ENCODE measurements at regions not wholly inside any gene's neighbourhood (a gene's known extent, or its start where the extent isn't known, plus 50 kb on each side); places are given as distances from the start of the nearest gene placed in this dataset.

- no peak for DNase-seq (ENCODE audit: low read depth)
These were observed 149.7 kb upstream of the GGTLC1 start for GRCh38 chr20:24138196-24138857.

DNA sequence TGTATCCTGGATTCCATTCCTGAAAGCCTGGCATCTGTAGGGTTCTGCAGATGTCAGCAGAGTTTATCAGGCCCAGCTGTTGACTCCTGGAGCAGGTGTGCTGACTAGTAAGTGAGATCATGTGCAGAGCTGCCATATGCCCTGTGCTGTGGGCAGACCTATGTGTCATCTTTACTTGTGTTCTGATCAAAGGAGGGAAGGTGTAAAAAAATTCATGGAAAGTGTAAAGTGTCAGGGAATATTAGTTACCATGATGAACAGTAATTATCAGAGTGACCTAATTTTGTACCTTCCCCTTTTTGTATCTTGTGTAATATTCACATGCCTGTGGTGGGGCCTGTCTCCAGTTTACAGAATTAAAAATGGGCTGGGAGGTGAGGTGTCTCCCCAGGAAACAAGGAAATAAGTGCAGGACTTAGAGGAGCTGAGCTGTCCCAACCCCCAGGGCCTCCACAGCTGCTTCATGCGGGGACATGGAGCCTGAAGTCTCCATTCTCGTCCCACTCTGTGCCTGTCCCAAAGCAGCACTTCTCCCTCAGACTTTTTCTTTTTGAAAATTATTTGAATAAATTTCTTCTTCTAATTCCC is 148.2 kb upstream of the GGTLC1 start:
- no peak for DNase-seq (ENCODE audit: low read depth)

GRCh38 chr20:24135781-24136180 is 147.2 kb upstream of the GGTLC1 start:
- no peak for DNase-seq (ENCODE audit: low read depth)

DNA sequence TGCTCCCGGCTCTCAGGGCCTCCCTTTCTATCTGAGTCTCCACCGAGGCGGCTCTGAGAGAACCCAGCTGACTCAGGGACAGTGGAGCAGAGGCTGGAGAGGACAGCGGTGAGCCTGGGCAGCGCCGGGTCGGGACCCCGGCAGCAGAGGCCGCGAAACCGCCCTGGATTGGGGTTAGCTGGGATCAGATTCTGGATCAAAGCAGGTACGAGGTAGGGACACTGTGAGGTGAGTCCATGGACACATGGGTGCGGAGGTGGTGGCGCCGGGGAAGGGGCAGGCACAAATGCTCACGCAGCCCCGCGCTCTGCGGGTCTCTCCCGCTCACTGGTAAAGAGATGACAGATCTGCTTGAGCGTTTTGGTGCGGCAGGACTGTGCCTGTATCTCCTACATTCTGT is 146.4 kb upstream of the GGTLC1 start:
- no peak for DNase-seq (ENCODE audit: low read depth)

- no peak for DNase-seq (ENCODE audit: low read depth)
These were observed 145.7 kb upstream of the GGTLC1 start for GRCh38 chr20:24134284-24134683.

DNA sequence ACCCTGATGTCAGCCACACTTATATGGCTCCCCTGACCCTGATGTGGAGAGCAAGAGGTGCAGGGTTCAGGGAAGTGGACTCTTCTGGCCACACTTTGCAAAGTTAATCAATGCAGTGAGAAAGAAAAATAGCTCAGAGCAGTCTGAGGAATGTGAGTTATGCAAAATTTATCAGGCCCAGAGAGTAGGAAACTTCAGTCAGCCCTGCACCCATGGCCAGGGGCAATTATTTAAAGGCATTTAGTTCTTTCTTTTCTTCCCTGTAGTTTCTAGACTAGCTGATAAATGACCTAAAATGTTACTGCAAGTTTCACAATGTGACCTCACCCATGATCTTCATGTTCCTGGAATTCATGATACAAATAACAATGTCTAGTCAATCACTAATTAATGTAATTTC is 143.7 kb upstream of the GGTLC1 start:
- DNase-seq (ENCODE audit: low read depth), result no peak

DNA sequence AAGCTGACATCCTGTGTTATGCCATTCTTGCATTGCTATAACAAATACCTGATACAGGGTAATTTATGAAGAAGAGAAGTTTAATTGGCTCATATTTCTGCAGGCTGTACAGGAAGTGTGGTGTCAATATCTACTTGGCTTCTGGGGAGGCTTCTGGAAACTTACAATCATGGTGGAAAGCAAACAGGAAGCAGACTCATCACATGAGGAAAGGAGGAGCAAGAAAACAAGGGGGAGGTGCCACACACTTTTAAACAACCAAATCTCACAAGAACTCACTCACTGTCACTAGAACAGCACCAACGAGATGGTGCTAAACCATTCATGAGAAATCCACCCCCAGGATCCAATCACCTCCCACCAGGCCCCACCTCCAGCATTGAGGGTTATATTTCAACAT is 143.1 kb upstream of the GGTLC1 start:
- DNase-seq (ENCODE audit: low read depth), result no peak

DNA sequence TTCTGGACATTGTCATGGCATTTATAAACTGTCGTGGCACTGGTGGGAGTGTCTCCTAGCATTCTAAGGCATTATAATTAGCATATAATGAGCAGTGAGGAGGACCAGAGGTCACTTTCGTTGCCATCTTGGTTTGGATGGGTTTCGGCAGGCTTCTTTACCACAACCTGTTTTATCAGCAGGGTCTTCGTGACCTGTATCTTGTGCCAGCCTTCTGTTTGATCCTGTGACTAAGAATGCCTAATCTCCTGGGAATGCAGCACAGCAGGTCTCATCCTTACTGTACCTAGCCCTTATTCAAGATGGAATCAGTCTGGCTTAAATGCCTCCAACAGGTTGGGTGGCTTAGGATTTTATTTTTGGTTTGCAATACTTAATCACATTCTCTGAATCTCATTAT is 142.7 kb upstream of the GGTLC1 start:
- DNase-seq (ENCODE audit: low read depth), result no peak

GRCh38 chr20:24129641-24130040 is 141.1 kb upstream of the GGTLC1 start:
- no peak for DNase-seq (ENCODE audit: low read depth)

GRCh38 chr20:24124951-24125650 is 136.5 kb upstream of the GGTLC1 start:
- no peak for DNase-seq (ENCODE audit: low read depth)

DNA sequence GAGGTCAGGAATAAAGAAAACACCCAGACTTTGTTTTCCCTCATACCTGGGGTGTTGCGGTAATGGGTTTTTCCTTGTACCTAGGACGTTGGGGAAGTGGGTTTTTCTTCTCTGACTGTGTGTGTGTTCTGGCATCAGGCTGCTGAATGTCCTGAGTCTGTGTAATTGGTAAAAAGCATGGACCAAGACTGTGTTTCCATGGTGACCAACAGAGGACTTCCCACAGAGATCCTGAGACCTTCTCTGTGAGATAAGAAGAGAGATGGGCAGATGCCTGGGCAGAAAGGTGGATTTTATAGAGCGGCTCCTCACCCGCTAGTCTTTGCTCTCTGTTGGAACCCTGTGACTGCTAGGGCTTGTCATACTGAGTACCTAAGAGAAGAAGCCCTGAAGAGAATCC is 135.4 kb upstream of the GGTLC1 start:
- no peak for DNase-seq (ENCODE audit: low read depth)

GRCh38 chr20:24118441-24119175 is 130.0 kb upstream of the GGTLC1 start:
- DNase-seq (ENCODE audit: low read depth), result no peak

DNA sequence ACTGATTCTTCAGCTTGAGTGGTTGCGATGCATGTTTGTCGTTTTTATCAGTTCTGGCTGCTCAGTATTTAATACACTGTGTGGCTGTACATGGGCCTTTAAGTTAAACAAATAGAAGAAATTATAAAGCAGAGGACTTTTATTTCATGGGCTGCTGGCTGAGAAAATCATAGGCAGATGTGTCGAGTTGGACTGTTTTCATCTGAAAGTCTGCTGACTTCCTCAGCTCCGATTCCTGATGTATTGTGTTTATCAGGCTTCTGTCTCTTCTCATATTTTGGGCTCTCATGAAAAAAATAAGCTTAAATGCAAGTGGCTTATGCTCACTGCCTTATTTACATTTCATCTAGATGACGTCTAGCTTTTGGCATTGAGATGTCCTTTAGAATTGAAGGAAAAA is 129.5 kb upstream of the GGTLC1 start:
- DNase-seq (ENCODE audit: low read depth), result no peak

- no peak for DNase-seq (ENCODE audit: low read depth)
These were observed 128.8 kb upstream of the GGTLC1 start for GRCh38 chr20:24117383-24117782.

GRCh38 chr20:24116611-24117010 is 128.0 kb upstream of the GGTLC1 start:
- no peak for DNase-seq (ENCODE audit: low read depth)

DNA sequence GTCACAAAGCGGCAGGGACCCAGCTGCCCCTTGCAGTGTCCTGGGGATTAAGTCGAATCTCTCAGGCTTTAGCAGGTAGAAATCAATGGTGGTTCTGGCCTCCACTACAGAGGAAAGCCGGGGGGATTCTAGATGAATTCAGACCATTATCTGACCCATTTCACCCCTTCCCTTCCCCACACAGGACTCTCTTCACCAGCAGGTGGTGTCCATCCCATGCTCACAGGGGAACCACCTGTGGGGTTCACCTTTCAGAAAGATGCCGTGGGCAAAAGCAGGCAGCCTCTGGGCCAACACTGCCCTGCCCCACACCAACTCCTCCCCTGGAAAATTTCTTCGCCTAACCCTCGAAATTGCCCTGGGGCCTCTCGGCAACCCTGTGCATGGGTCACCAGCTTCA is 123.8 kb upstream of the GGTLC1 start:
- DNase-seq (ENCODE audit: low read depth), result no peak

DNA sequence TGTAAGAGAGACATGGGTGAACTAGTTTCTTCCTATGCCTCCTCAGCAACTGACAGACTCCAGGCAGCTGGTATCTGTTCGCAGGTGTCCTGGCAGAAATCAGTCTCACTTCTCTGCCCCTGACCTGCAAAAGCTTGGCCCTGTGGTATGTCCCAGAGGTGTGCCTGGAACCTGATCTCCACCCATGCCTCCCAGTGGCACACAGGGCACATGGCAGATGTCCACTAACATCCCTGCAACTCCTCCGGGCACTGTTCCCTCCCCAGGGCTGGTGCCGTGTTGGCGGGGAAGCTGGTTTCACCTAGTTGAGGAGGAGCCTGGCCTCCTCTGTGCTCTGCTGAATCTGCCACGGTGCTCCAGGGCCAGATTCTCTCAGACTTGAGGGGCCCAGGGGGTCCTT is 123.3 kb upstream of the GGTLC1 start:
- no peak for DNase-seq (ENCODE audit: low read depth)

DNA sequence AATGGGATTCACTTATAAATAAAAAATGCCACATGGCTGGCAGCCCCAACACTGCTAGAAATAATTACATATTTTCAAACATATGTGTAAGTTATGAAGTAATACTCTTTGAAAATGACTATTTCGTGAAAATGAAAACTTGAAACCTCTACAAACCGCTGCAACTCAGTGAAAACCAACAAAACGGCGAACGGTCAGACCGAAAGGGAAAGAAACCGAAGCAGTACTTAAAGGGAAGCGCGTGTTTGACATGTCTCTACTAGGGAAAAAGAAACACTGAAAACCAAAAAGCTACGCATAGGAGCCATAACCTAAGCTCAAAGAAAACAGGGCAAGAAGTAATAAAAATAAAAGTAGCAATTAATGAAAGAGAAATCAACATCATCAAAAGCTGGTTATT is 121.0 kb upstream of the GGTLC1 start:
- no peak for DNase-seq (ENCODE audit: low read depth)

DNA sequence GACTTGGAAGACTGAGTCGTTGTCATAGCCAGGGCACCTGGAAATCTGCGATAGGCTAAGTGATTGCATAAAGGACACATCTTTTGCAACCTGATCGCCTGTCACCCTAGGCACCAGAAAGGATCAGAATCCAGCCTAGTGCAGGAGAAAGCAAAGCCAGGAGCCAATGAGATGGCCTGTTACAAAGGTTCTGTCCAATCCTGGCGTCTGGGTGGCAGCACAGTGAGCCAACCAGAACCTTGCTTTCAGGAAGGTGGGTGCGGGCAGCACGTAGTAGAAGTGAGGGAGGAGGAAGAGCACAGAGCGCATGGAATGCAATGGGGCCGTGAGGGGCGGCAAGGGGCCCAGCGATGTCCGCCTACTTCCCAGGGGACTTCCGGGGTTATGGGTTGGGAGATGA is 120.4 kb upstream of the GGTLC1 start:
- DNase-seq (ENCODE audit: low read depth), result no peak

- DNase-seq (ENCODE audit: low read depth), result no peak
These were observed 120.0 kb upstream of the GGTLC1 start for GRCh38 chr20:24108581-24108980.

DNA sequence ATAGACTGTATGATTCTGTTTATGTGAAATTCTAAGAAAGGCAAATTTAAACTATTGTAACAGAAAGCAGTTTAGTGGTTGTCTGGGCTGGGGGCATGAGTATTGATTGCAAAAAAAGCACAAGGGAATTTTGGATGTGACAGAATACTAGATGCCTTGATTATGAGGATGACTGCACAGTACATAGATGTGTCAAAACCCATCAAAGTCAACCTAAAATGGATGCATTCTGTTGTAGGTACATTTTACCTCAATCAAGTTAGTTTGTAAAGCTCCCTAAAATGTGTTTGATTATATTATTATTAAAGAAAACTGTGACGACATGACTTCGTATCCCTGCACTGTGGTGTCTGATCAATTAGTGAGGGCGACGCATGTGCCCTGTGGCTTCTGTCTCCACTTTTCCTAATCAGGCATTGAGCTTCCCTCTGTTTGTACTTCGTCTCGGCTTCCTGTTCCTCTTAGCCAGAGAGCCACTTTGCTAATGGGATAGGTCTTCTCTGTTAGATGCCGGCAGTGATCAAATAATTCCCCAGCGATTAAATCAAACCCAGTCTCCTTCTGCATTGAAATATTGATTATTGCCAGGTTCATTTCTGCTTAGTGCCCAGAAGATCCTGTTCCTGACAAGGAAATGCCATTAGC is 118.3 kb upstream of the GGTLC1 start:
- DNase-seq (ENCODE audit: low read depth), result no peak

DNA sequence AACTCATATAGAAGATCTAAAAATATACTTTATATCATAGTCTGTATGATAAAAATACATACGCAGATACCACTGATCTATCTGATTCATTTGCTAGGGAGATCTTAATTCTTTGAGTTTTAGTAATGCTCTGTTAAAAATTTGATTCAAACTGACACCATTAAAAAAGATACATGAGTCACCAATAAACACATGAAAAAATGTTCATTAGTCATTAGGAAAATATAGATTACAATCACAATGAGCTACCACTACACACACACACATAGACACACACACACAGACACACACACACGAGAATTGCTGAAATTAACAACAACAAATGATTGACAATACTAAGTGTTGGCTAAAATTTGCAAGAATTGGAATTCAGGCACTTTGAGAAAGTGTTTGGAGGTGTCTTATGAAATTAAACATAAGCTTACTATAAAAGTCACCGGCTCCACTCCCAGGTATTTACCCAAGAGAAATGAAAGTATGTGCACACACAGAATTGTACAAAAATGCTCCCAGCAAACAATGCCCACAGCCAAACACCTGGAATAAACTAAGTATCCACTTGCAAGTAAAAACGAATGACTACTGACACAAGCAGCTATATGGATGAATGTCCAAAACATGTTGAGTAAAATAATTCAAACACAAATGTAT is 117.7 kb upstream of the GGTLC1 start:
- DNase-seq (ENCODE audit: low read depth), result no peak
